ENCODE measurements at regions not wholly inside any gene's neighbourhood (a gene's known extent, or its start where the extent isn't known, plus 50 kb on each side); places are given as distances from the start of the nearest gene placed in this dataset.

DNA sequence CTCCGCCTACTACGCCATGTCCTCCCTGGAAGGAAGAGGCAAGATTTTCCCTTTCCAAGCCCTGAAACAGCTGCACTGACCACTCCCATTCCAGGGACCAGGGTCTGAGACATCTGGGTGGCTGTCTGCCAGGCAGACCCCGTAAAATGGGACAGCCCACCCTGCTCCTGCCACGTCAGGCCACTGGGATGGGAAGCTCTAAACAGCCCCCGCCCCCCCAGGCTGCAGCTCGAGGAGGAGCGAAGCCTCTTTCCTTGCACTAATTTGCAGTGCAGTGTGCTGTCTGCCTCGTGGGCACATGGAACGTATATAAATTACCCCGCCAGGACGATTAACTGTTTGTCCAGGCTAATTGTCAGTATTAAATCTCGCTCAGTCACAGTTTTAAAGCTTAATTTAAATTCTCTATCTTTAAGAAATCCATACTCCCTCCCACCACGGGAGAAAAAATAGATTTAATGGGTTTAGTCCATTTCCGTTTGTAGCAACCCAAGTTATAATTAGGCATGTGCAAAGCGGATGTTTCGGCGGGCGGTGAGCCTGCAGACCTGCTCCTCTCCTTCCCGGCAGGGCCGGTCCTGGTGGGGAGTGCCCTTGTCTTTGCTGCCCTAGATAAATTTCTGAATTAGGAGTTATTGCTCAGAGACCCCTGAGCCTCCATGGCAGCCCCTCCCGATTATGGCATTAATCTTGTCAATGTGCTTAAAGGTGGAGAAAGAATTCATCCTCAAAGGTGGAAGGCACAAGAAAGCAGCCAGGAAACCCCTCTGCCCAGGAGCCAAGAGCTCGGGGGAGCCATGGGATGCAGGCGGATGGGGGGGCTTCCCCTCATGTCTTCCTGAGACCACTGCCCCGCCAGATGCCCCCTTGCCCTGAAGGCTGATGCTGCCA is 268.0 kb upstream of the TNRC6C start:
- H3K4me1 ChIP-seq (replicated peaks; ENCODE audit: insufficient read depth) = no peaks in the 10 kb centered on the region
- BruUV-seq (replicated peaks) = no TSS peak
- TF ChIP-seq, protein P1, sequence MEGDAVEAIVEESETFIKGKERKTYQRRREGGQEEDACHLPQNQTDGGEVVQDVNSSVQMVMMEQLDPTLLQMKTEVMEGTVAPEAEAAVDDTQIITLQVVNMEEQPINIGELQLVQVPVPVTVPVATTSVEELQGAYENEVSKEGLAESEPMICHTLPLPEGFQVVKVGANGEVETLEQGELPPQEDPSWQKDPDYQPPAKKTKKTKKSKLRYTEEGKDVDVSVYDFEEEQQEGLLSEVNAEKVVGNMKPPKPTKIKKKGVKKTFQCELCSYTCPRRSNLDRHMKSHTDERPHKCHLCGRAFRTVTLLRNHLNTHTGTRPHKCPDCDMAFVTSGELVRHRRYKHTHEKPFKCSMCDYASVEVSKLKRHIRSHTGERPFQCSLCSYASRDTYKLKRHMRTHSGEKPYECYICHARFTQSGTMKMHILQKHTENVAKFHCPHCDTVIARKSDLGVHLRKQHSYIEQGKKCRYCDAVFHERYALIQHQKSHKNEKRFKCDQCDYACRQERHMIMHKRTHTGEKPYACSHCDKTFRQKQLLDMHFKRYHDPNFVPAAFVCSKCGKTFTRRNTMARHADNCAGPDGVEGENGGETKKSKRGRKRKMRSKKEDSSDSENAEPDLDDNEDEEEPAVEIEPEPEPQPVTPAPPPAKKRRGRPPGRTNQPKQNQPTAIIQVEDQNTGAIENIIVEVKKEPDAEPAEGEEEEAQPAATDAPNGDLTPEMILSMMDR (conservative IDR thresholded peaks at IDR 0.05) = no peak
- no peak for TF ChIP-seq EZH2 (IDR thresholded peaks at IDR 0.05; ENCODE audit: low read depth)
- no peak overlapping the region for H2AFZ ChIP-seq
- H3F3A ChIP-seq (ENCODE audit: insufficient read depth, low read depth) = no peaks in the 10 kb centered on the region
- intact Hi-C loops (cut with micrococcal nuclease; ENCODE audit: unreplicated experiment) = no loop called here
- H4K20me1 ChIP-seq (ENCODE audit: insufficient read depth) = no peaks in the 10 kb centered on the region
- no peak overlapping the region for H3K4me2 ChIP-seq
- no peak overlapping the region for H3K4me3 ChIP-seq
- no peak overlapping the region for H3K27ac ChIP-seq
- H3K9me3 ChIP-seq (ENCODE audit: insufficient read depth, low read depth) = no peaks in the 10 kb centered on the region
- H3K9me2 ChIP-seq (ENCODE audit: insufficient read depth) = no peaks in the 10 kb centered on the region
- H3K27me3 ChIP-seq (ENCODE audit: insufficient read depth, low read depth) = peaks cover 57% of the 10 kb centered on the region
- POLR2A ChIA-PET (ENCODE audit: unreplicated experiment) = no interaction called here
- H3K79me2 ChIP-seq (ENCODE audit: low read depth) = no peaks in the 10 kb centered on the region
- H3K36me3 ChIP-seq (ENCODE audit: low read depth) = no peaks in the 10 kb centered on the region
- DNase-seq = no peak
- CTCF ChIA-PET = no interaction called here

DNA sequence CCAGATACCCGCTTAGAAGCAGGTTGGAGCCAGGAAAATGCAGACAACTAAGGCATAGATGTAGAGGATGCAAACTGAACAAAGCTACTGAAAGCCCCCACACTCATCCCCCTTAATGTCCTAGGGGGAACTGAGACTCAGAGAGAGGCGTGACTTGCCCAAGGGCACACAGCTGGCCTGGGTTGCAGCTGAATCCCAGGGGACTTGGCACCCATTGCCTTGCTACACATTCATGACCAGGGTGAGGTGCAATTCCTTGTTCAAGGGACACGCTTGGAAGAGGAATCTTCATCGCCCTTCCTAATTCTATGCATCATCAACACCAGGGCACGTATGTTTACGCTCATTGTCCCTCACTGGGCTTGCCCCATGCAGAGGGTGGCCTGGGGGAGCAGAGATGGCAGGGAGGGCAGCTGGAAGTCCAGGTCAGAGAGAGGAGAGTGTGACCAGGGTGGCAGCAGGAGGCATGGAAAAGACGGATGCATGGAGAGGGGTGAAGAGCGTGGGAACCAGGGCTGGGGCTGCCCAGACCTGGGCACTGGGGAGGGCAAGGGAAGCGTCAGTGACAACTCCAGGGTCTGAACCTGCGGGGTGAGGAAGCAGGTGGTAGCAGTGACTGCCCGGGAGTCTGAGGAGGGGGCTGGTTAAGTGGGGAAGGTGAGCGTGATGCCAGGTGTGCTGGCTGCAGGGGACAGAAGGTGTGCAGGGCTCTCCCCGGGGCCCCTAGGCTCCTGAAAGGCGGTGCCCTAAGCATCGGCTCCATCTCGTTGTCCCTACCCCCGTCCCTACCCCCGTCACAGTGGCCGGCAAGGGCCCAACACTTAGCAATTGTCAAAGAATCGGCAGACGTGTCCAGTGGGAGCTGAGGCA is 267.1 kb upstream of the TNRC6C start:
- Histone ChIP-seq H3K9me3 (ENCODE audit: insufficient read depth, low read depth) (no peaks in the 10 kb centered on the region), H3K4me1 (replicated peaks; ENCODE audit: insufficient read depth) (no peaks in the 10 kb centered on the region), H3K9me2 (ENCODE audit: insufficient read depth) (no peaks in the 10 kb centered on the region), H3F3A (ENCODE audit: insufficient read depth, low read depth) (no peaks in the 10 kb centered on the region), H3K79me2 (ENCODE audit: low read depth) (no peaks in the 10 kb centered on the region), H2AFZ (no peak overlapping the region), H3K27ac (no peak overlapping the region), H3K4me3 (no peak overlapping the region), H3K4me2 (no peak overlapping the region), H3K36me3 (ENCODE audit: low read depth) (no peaks in the 10 kb centered on the region), H3K27me3 (ENCODE audit: insufficient read depth, low read depth) (peaks cover 66% of the 10 kb centered on the region), H4K20me1 (ENCODE audit: insufficient read depth) (no peaks in the 10 kb centered on the region)
- BruUV-seq (replicated peaks) = no TSS peak
- ChIA-PET CTCF (no interaction called here), POLR2A (ENCODE audit: unreplicated experiment) (no interaction called here)
- no peak for TF ChIP-seq EZH2 (IDR thresholded peaks at IDR 0.05; ENCODE audit: low read depth)
- TF ChIP-seq, protein P1 (conservative IDR thresholded peaks at IDR 0.05) = no peak
- intact Hi-C loops (cut with micrococcal nuclease; ENCODE audit: unreplicated experiment) = no loop called here
- DNase-seq = no peak

DNA sequence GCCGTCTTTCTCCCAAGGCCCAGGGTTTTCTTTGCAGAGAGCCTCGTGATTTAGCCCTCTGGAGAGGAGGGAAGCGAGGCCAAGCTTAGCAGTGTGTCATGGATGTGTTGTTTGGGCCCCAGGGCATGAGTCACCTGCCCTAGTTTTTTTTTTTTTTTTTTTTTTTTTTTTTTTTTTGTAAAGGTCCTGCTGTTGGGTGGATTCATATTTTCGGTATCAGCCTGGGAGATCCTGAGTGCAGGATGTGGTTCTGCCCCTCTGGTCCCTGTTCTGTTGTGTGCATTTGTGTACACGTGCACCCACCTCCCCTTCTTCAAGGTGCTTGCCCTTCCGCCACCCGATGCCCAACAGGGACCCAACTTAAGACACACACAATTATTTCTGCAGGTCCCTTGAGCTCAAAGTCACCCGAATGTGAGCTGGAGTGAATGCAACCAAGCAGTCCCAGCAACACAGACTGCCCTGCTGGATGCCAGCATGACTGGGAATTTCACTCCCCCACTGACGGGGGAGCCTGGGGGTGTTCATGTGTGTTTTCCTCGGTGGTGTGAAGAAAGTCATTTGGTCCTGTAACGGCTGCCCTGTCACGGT is 265.8 kb upstream of the TNRC6C start:
- ChIA-PET POLR2A (ENCODE audit: unreplicated experiment) (no interaction called here), CTCF (no interaction called here)
- H3K4me2 ChIP-seq = no peak overlapping the region
- no peaks in the 10 kb centered on the region for H3K9me2 ChIP-seq (ENCODE audit: insufficient read depth)
- TF ChIP-seq, protein P1 (conservative IDR thresholded peaks at IDR 0.05) = no peak
- no peak for TF ChIP-seq EZH2 (IDR thresholded peaks at IDR 0.05; ENCODE audit: low read depth)
- H3K9me3 ChIP-seq (ENCODE audit: insufficient read depth, low read depth) = no peaks in the 10 kb centered on the region
- no TSS peak for BruUV-seq (replicated peaks)
- no peak overlapping the region for H3K4me3 ChIP-seq
- H3K36me3 ChIP-seq (ENCODE audit: low read depth) = no peaks in the 10 kb centered on the region
- no peak overlapping the region for H2AFZ ChIP-seq
- peaks cover 71% of the 10 kb centered on the region for H3K27me3 ChIP-seq (ENCODE audit: insufficient read depth, low read depth)
- H4K20me1 ChIP-seq (ENCODE audit: insufficient read depth) = no peaks in the 10 kb centered on the region
- no peak overlapping the region for H3K27ac ChIP-seq
- intact Hi-C loops (cut with micrococcal nuclease; ENCODE audit: unreplicated experiment) = no loop called here
- no peaks in the 10 kb centered on the region for H3K79me2 ChIP-seq (ENCODE audit: low read depth)
- no peaks in the 10 kb centered on the region for H3K4me1 ChIP-seq (replicated peaks; ENCODE audit: insufficient read depth)
- DNase-seq = no peak
- H3F3A ChIP-seq (ENCODE audit: insufficient read depth, low read depth) = no peaks in the 10 kb centered on the region
